Epithelial cell of esophagus (primary cell): ENCODE measurements at regions not wholly inside any gene's neighbourhood (a gene's known extent, or its start where the extent isn't known, plus 50 kb on each side); places are given as distances from the start of the nearest gene placed in this dataset.
A peak's percentile ranks its signal among the peaks of the same experiment; 100 is the strongest.

Experiments used
- DNase-seq: peaks from one replicate; pipeline ENCODE4 v3.0.0; 2010; ENCODE audit warnings: low read depth
- H3K4me3 ChIP-seq: 2 replicates; pipeline ENCODE4 v1.5.1; 2011; ENCODE audit warnings: mild to moderate bottlenecking, low read length, control low read depth
- CTCF ChIP-seq: IDR thresholded peaks from 2 replicates; pipeline ENCODE4 v1.5.1; 2011; ENCODE audit warnings: low read depth, mild to moderate bottlenecking, low read length, control low read depth, inconsistent platforms; ENCODE audit not compliant: insufficient read depth; ENCODE audit errors: missing control alignments

GRCh38 chr3:150148227-150148626, 177.5 kb upstream of the PFN2 start:
- TF ChIP-seq CTCF = no peak

GRCh38 chr3:150147776-150148175, 177.1 kb upstream of the PFN2 start:
- no peak overlapping the region for H3K4me3 ChIP-seq
- peak; percentile 42 for DNase-seq
- no peak for TF ChIP-seq CTCF

More at GRCh38 chr3:150148227-150148626, 177.5 kb upstream of the PFN2 start:
- no peak overlapping the region for H3K4me3 ChIP-seq
- no peak for DNase-seq

- H3K4me3 ChIP-seq = no peak overlapping the region
- no peak for TF ChIP-seq CTCF
- DNase-seq = peak; percentile 84
Observed at GRCh38 chr3:150146991-150147761, 176.5 kb upstream of the PFN2 start.

- no peak for TF ChIP-seq CTCF
- no peak overlapping the region for H3K4me3 ChIP-seq
- DNase-seq = no peak
Observed at GRCh38 chr3:150145659-150146058, 175.0 kb upstream of the PFN2 start.

- no peak for DNase-seq
- no peak for TF ChIP-seq CTCF
Observed at GRCh38 chr3:150144191-150144708, 173.6 kb upstream of the PFN2 start.

GRCh38 chr3:150142936-150143335, 172.2 kb upstream of the PFN2 start:
- H3K4me3 ChIP-seq = no peak overlapping the region
- DNase-seq = no peak
- no peak for TF ChIP-seq CTCF

More at GRCh38 chr3:150144191-150144708, 173.6 kb upstream of the PFN2 start:
- H3K4me3 ChIP-seq = no peak overlapping the region
